H54 (cell line): ENCODE measurements at regions not wholly inside any gene's neighbourhood (a gene's known extent, or its start where the extent isn't known, plus 50 kb on each side); places are given as distances from the start of the nearest gene placed in this dataset.
"Not testable (repeated sequence)": the region's sequence is repeated elsewhere in the genome, so short reads cannot be mapped to it uniquely, and the experiment has no call there.

Experiments used
- DNase-seq: peaks from one replicate; pipeline ENCODE4 v3.0.0; 2011; ENCODE audit warnings: low spot score, mixed read lengths; ENCODE audit not compliant: insufficient read length
- FAIRE-seq: peaks from 3 replicates; lab custom pipeline; 2011; peaks lifted over from hg19 to GRCh38; lab: Jason Lieb, UNC
- POLR2A ChIP-seq: IDR thresholded peaks from 2 replicates; pipeline ENCODE4 v1.6.1; 2011; ENCODE audit warnings: low read depth, mild to moderate bottlenecking, low read length

DNA sequence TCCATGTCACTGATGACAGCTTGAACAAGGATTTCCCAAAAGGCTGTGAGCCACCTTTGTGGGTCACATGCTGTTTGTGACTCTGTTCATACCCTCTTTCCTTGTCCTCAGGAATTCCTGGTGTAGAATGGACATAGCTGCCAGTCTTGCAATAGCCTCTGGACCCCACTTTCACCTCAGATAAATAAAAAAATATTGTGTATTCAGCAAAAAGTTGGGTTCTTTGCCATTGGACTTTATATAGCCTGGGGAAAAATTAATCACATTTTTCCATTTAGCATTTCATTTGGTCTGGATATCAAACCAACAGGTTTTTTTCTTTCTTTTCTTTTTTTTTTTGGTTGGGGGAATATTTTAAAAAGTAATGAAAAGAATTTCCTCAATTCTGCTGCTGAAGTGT, 144.8 kb downstream of the PDCD6IP start:
- no peak for DNase-seq
- FAIRE-seq: no peak
- TF ChIP-seq POLR2A: no peak

DNA sequence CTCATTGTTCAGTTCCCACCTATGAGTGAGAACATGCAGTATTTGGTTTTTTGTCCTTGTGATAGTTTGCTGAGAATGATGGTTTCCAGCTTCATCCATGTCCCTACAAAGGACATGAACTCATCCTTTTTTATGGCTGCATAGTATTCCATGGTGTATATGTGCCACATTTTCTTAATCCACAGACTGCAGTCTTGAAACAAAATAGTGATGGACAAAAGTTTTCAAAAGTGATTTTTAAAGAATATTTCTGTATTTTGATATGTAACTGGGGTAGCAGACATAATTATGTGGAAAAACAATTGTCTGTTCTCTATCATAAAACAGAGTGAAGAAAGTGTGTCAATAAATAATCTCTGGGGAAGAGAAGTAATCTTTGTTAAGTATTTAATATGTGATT, 148.2 kb downstream of the PDCD6IP start:
- FAIRE-seq, DNase-seq: not testable (repeated sequence)

- FAIRE-seq (no peak), DNase-seq (no peak)
- TF ChIP-seq POLR2A: no peak
These were observed 149.1 kb downstream of the PDCD6IP start for GRCh38 chr3:33947272-33948195.

DNA sequence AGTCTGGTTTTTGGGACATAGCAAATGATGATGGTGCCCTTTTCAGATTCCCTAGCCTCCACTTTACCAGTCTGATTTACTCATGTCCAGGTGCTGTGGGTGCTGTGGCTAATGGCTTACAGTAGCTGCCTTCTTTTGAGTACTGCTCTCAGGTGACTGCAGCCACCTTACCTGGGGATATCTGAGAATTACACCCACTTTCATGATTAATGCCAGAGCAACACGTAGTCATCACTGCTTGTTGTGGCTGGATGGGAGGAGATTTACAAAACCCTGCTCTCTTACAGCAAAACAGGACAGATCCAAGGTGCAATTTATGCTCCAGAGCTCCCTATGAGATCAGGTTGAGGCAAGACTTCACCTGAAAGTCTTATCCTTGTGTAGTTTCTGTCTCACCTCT, 150.6 kb downstream of the PDCD6IP start:
- TF ChIP-seq POLR2A: no peak
- no peak for FAIRE-seq
- no peak for DNase-seq

DNA sequence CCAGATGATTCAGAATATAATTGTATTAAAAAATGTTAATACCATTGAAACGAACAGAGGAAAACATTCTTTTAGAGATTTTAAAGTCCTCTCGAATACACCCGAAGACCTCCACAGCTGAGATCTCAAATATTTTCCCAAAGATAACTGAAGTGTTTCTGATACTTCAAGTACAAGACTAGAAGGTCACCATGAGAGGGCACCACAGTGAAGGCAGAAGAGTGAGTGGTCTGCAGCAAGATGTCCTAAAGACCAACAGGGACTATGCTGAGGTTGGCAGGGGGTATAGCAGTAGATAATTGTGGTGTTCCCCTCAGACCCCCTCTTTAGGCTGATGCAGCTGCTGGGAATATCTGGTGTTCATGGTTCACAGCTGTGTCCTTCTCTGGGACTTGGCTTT, 156.5 kb downstream of the PDCD6IP start:
- FAIRE-seq (no peak), DNase-seq (no peak)
- no peak for TF ChIP-seq POLR2A

GRCh38 chr3:33956206-33956605, 157.8 kb downstream of the PDCD6IP start:
- FAIRE-seq (no peak), DNase-seq (no peak)
- TF ChIP-seq POLR2A: no peak

- TF ChIP-seq POLR2A: no peak
- no peak for FAIRE-seq
- no peak for DNase-seq
These were observed 158.3 kb downstream of the PDCD6IP start for GRCh38 chr3:33956776-33957175.

DNA sequence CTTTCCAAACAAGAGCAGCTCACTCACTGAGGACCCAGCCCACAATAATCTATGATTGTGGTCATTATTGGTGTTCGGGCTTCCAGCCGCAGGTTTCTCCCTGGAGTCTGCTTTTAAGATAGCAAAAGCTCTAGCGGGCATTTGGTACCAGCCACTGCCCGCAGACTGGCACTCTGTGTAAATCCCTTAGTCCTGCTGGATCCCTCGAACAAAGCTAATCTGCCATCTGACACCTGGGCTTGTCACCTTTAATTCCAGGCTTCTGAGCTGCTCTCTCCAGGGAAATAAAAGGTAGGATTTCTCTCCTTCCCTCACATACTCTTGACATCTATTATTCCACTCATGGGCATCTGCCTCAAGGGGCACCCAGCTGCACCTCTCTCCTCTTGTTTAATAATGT, 158.7 kb downstream of the PDCD6IP start:
- DNase-seq (no peak), FAIRE-seq (no peak)
- no peak for TF ChIP-seq POLR2A

DNA sequence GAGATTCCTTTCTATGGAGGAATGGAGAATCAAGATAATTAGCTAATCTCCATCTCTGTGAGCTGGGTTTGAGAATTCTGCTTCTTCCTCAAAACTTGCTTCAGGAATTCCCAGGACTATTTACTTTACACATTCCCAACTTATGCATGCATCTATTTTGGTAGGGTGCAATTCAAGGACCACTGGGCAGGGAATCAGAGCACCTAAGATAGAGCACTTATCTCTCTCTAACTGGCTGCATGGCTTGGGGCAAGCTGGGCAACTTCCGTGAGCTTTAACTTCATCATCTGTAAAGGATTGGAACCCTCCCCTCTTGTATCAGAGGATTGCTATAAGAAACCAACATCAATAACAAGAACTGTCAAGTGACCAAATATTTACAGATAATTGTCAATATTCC, 160.2 kb downstream of the PDCD6IP start:
- no peak for DNase-seq
- no peak for TF ChIP-seq POLR2A
- no peak for FAIRE-seq

GRCh38 chr3:33962396-33962795, 164.0 kb downstream of the PDCD6IP start:
- TF ChIP-seq POLR2A: no peak
- FAIRE-seq: no peak
- DNase-seq: no peak

GRCh38 chr3:33970180-33970579, 171.8 kb downstream of the PDCD6IP start:
- FAIRE-seq, DNase-seq: not testable (repeated sequence)

- TF ChIP-seq POLR2A: no peak
- no peak for FAIRE-seq
These were observed 172.6 kb downstream of the PDCD6IP start for GRCh38 chr3:33971055-33971454.

GRCh38 chr3:33975463-33975862, 177.0 kb downstream of the PDCD6IP start:
- DNase-seq (no peak), FAIRE-seq (no peak)
- no peak for TF ChIP-seq POLR2A

More at GRCh38 chr3:33971055-33971454, 172.6 kb downstream of the PDCD6IP start:
- DNase-seq: no peak

GRCh38 chr3:33977227-33977626, 178.8 kb downstream of the PDCD6IP start:
- DNase-seq (no peak), FAIRE-seq (no peak)
- TF ChIP-seq POLR2A: no peak

- TF ChIP-seq POLR2A: no peak
- FAIRE-seq (peak; percentile 20), DNase-seq (peak; percentile 13)
These were observed 181.8 kb downstream of the PDCD6IP start for GRCh38 chr3:33980252-33980651.
